Fibroblast of villous mesenchyme (primary cell): ENCODE measurements at regions not wholly inside any gene's neighbourhood (a gene's known extent, or its start where the extent isn't known, plus 50 kb on each side); places are given as distances from the start of the nearest gene placed in this dataset.
A peak's percentile ranks its signal among the peaks of the same experiment; 100 is the strongest.

ENCODE experiments used
- DNase-seq: peaks from one replicate; pipeline ENCODE4 v3.0.0-alpha.2; 2010; ENCODE audit warnings: low read depth
- H3K4me3 ChIP-seq: 2 replicates; pipeline ENCODE4 v1.5.1; 2011; ENCODE audit warnings: low read depth, mild to moderate bottlenecking, low read length
- CTCF ChIP-seq: IDR thresholded peaks from 2 replicates; pipeline ENCODE4 v1.5.1; 2012; ENCODE audit warnings: low read depth, mild to moderate bottlenecking, low read length; ENCODE audit not compliant: insufficient read depth

GRCh38 chr12:46442738-46443137, 70.2 kb upstream of the SLC38A2 start:
- no peak for DNase-seq
- no peak for TF ChIP-seq CTCF

GRCh38 chr12:46442239-46442638, 69.7 kb upstream of the SLC38A2 start:
- no peak overlapping the region for H3K4me3 ChIP-seq
- no peak for TF ChIP-seq CTCF
- DNase-seq = peak; percentile 48

More at GRCh38 chr12:46442738-46443137, 70.2 kb upstream of the SLC38A2 start:
- H3K4me3 ChIP-seq = no peak overlapping the region

- H3K4me3 ChIP-seq = no peak overlapping the region
- DNase-seq = peak; percentile 56
- no peak for TF ChIP-seq CTCF
These were observed 67.4 kb upstream of the SLC38A2 start for GRCh38 chr12:46439793-46440511.

- DNase-seq = no peak
- no peak overlapping the region for H3K4me3 ChIP-seq
- TF ChIP-seq CTCF = no peak
These were observed 66.2 kb upstream of the SLC38A2 start for GRCh38 chr12:46438719-46439319.

- no peak for DNase-seq
- no peak for TF ChIP-seq CTCF
These were observed 65.7 kb upstream of the SLC38A2 start for GRCh38 chr12:46438256-46438655.

GRCh38 chr12:46437469-46437868, 64.9 kb upstream of the SLC38A2 start:
- DNase-seq = no peak
- no peak for TF ChIP-seq CTCF
- H3K4me3 ChIP-seq = no peak overlapping the region

More at GRCh38 chr12:46438256-46438655, 65.7 kb upstream of the SLC38A2 start:
- H3K4me3 ChIP-seq = no peak overlapping the region
